Activated CD8-positive, alpha-beta memory T cell treated with anti-CD3 and anti-CD28 coated beads, Interleukin-2, amount 50 U/mL, for 48 hours (primary cell): ENCODE measurements at regions not wholly inside any gene's neighbourhood (a gene's known extent, or its start where the extent isn't known, plus 50 kb on each side); places are given as distances from the start of the nearest gene placed in this dataset.

Experiments used
- DNase-seq: peaks from one replicate; pipeline ENCODE4 v3.0.0-alpha.2; 2020

DNA sequence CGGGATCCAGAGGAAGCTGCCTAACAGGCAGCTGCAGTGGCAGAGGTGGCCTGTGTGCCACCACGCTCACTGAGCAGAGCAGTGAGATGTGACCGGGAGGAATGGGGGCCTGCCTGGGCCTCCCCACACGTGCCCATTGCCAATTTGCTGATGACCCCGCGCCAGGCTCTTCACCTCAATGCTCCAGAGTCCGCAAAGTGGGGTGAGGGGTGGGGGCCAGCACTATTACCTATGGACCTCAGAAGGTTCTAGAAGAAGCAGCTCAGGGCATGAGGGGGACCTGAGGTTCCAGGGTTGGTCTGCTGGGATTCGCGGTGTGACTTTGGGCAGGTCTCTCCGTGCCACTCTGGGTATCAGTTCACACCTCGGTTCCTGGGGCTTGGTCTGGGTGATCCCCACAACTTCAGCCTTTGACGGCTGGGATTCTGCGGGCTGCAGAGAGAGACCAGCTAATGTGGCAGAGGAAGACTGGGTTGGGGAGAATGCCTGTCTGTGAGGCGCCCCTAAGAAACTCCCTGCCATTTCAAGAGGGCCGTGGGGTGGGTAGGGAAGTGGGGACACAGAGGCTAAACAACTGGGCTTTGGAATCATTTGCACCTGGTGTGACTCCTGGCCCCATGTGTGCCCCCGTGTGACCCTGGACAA lies 231.0 kb upstream of the MVB12B start:
- no peak for DNase-seq

DNA sequence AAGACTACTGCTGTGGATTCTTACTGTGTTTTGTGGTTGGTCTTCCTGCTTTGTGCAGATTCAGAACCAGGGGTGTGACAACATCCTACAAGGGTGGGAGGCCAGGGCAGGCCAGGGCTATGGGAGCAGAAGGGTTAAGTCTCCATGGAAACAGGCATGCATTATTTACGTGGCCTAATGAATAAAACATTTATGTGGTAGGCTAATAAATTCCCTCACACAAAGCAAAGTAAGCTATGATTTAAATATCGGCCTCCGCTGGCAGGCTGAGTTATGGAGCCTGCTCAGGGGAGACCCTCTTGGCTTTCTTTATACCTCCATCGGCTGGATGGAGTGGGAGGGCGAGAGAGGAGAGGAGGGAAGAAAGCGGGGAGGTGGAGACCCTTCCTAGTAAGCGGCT lies 230.3 kb upstream of the MVB12B start:
- no peak for DNase-seq

DNA sequence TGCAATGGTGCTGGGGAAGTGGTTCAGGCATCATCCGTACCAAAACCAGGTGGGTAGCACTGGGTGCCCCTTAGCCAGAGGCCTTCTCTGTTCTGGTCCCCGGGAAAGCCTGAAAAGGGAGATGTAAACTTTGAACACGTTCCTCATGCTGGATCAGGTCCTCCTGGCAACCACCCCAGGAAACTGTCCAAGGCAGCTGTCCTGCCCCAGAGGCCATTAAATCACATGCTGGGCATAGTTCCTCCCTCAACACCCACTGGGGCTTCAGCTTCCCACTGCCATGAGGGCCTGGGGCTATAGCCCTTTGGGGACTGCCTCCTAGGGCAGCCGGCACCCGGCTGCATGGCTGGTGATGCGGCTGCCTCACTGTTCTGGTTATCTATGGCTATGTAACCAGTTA lies 228.9 kb upstream of the MVB12B start:
- no peak for DNase-seq

DNA sequence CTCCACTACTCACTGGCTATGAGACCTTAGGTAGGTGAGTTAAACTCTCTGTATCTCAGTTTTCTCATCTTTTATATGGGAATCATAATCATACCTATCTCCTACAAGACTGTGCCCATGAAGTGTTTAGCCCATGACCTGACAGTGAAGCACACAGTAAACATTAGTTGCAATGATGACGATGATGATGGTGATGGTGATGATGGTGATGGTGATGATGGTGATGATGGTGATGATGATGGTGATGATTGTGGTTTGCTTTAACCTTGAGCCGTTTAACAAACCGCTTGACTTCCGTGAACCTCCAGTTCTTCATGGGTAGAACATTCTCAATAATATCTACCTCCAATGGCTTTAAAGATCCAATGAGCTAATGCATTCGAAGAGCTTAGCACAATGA lies 220.2 kb upstream of the MVB12B start:
- no peak for DNase-seq

DNA sequence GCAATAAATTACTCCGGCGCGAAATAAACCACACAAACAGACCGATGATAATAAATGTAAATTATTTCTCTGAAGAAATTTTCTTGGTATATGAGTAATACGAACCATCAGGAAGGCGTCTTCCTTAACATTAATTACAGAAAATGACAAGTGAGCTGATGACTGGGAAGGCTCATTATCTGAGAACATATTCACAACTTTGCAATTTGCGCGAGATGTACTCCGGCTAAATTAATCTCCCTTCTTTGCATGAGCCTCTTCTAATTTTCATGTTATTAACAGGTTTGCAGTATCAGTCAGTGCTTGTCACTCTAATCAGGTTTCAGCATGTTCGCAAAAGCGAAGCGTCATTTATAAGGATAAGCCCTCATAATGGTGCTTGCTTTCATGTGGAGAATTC lies 218.9 kb upstream of the MVB12B start:
- DNase-seq, result no peak

DNA sequence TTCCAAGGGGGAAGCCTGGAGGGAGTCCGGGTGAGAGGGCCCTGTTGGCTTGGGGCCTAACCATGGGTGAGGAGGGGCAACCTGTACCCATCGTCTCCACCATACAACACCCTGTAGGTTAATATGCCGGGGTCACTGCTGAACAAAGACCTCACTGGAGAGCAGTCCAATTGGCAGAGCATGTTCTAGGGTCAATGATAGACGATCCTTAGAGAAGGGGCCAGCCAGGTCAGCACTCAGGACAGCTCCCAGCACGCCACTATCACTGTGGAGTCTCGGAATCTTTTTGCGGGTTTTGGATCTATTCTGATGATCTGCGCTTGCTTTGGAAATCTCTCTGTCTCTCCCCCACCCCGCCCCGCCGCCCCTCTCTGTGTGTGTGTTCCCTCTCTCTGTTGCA lies 218.4 kb upstream of the MVB12B start:
- DNase-seq, result no peak

DNA sequence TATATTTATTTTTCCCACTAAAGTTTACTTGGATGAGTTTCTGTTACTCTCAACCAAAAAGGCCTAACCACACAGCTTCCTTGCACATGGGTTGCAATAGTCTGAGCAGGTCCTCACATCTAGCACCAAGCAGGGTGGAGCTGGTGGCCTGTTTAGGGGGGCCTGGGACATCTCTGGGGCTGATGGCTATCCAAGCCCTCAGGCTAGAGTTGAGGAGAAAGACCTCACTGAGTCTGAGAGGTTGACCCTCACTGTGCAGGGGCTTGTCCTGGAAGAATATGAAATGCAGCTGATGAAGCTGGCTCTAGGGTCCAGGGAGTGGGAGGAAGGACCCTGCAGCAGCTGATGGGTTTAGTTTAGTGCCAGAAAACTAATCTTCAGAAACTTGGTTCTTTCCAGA lies 217.1 kb upstream of the MVB12B start:
- no peak for DNase-seq

DNA sequence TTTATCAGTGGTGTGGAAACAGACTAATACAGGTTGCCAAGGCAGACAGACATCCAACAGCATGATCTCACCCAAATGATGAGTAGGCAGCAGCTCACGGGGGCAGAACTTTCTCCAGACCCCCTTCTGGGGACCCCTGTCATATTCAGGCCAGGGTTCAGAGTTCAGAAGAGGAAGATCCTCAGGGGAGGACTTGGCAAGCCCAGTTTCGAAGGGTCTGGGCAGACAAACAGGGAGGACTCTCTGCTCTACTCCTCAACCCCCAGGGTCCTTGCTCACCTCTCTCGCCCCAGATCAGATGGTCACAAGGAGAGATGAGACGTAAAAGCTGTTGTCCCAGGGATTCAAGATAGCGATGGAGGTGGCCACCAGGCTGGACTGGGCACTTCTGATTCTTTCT lies 215.1 kb upstream of the MVB12B start:
- no peak for DNase-seq

DNA sequence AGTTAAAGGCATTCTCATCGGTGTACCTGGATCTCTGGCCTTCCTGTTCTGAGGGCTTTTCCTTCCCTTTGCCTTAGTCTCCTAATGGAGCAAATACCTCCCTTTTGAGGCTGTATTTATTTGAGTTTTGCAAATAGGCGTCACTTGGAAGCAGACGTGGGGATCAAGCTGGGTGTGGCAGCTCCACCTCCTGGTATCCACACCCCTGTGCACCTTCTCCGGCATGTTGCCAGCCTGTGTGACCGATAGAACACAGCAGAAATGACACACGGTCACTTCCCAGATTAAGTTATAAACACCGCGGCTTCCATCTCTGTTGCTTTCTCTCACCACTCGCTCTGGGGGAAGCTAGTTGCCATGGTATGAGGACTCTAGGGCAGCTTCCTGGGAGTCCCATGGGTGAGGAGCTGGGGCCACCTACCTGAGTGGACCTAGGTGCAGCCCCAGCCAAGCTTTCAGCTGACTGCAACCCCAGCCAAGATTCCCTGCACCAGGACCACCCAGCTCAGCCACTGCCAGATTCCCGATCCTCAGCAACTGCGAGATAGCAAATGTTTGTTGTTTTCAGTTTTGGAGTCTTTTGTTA lies 214.4 kb upstream of the MVB12B start:
- DNase-seq, result no peak

DNA sequence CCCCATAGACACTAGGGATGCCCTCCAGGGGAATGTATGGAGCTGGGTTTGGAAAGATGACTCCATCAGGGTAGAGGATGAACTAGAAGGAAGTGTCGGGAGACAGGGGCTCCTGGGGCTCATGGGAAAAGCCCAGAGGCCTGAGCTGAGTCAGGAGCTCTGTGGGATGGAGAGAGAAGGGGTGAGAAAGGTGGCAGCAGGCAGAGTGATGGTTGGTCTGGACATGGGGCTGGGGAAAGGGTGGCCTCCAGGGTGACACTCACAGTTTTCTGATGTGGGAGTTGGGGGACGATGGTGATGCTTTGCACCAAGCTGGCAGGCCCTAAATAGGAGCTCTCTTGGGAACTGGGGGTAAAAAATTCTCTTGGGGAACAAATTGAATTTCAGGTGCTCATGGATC lies 213.5 kb upstream of the MVB12B start:
- no peak for DNase-seq

DNA sequence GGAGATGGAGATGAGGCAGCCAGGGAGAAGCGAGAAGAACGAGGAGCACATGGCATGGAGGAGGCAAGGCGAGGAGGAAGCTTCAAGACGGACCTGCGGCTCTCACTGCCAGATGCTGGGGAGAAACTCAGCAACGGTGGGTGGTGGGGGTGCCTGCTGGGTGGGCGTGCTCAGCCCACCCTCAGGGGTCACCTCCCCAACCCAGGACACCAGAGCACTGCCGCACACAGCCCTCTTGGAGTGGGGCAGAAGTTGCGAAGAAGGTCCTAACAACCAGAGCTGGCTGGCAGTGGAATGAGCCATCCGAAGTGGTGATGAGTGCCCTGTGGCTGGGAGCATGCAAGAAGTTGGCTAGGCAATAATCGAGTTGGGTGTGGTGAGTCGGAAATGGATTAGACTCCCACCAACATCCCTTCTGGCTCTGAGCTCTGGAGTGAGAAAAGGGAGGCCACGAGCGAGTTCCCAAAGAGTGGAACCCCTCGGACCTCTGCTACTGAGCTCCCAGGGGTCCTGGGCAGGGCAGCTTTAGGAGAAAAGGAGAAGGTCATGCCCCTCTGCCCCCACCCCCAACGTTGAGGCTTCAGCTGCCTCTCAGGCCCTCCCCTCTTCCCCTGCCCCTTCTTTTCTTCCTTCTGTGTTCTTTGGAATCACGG lies 212.7 kb upstream of the MVB12B start:
- DNase-seq, result peak; percentile 8

DNA sequence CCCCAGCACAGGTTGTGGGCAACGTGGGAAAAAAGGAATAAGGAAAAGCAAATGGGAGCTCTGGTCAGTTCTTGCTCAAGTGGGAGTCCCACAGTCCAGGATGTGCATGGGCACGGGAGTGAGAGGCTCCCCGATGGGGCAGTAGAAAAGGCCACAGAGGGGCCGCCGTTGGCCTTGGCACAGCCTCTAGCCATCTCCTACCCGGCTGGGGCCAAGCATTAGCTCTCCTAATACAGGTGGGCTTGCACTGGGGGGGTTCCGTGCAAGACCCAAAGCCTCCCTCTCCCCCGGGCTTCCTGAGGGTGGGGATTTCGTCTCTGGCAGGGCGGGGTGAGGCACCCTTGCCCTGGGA lies 212.2 kb upstream of the MVB12B start:
- peak; percentile 20 for DNase-seq

DNA sequence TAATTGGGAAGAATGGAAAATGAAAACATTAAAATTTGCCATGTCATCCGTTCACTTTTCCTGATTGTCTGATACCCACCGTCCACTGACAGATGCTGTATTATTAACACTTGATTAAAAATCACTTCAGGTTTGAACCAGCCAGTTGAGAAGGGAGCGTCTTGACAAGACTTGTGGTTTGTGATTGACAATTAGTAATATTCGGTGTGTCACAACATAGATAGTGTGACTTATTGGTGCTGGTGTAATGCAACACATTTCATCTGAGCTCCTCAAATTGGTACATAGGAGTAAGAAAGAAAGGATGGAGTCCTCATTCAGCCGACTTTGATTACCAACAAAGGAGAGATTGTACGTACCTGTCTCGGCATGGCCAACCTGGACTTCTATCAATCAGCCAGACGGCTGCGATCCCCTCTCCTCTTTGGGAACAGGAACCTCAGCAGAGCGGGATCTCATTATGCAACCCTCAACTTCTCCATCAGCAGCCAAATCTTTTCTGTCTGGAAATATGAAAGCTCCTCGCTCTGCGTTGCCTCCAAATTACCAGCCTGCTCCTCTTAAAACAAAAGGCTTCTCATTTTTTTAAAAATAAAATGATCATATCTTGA lies 211.7 kb upstream of the MVB12B start:
- DNase-seq, result peak; percentile 1

DNA sequence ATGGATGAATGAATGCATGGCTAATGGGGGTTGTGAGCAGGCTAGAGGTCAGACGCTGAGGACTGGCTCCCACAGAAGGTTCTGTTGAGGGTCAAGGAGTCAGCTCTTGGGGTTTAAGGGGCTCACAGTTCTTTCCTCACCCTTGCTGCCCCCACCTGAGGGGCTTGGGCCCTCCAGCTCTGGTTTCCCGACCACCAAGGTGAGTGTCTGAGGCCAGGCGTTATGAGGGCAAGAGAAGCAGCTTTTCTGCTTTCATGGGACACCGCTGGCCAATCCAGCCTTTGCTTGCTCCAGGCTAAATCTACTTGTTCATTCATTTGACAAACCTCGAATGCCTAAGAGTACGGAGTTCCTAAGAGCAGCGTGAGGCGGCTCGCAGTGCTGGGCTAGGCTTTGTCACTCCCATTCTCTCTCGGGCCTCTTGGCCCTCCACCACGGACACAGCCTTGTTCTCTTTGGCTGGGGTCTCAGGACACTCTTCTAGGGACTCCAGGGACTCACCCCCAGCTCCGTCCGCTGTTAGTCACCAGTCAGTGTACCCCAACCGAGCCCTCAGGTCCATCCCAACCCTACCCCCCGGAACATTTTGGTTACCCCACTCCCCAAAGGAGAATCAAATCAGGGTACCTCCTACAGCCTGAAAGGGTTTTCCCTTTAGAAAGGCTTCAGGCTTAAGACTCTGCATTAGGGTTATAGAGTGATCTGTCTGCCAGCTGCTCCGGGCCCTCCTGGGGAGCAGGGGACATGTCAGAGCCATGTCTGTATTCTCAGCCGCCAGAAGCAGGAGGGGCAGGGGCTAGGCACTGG lies 210.1 kb upstream of the MVB12B start:
- DNase-seq, result peak; percentile 18

DNA sequence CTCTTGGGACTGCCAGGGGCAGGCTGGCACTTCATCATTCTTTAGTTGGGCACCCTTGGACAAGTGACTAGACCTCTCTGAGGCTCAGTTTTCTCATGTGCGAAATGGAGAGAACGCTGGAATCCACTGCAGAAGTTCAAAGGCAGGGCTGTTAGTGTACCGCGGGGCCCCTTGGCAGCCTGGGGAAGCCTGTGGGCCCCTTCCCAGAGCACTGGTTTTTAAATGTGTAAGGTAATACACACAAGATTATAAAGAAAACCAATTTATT lies 209.5 kb upstream of the MVB12B start:
- no peak for DNase-seq

DNA sequence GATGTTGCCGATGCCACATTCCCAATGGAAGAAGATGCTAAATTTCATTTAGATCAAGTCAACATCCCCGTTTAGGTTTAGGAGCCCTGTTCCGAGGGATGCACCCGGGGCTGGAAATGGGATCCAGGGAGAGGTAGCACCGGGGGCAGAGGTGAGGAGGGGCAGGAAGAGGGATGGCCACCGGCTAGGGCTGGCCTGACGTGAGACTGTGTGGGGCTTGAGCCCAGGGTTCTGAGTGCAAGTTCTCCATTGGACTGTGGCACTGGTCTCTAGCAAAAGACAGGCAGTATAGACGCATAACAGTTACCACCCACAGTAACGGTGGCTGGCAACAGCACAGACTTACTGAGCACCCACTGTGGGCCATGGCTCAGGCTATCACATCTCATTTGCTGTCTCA lies 209.0 kb upstream of the MVB12B start:
- peak; percentile 32 for DNase-seq

DNA sequence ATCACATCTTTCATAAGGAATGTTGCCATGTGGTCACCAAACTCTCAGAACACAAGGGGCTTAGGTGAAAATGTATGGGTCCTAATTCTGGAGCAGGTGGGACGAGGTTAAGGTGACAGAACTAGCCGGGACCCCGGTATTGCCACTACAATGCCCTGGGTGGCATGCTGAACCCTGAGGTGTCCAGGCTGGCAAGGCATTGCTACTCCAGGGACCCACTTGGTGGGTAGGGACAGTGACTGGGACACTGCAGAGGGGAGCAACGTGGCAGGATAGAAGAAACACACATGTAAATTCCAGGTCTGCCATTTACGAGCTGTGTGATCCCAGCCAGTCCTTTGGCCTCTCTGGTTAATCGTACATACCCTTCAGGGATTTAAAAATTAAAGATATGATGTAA lies 206.9 kb upstream of the MVB12B start:
- no peak for DNase-seq

DNA sequence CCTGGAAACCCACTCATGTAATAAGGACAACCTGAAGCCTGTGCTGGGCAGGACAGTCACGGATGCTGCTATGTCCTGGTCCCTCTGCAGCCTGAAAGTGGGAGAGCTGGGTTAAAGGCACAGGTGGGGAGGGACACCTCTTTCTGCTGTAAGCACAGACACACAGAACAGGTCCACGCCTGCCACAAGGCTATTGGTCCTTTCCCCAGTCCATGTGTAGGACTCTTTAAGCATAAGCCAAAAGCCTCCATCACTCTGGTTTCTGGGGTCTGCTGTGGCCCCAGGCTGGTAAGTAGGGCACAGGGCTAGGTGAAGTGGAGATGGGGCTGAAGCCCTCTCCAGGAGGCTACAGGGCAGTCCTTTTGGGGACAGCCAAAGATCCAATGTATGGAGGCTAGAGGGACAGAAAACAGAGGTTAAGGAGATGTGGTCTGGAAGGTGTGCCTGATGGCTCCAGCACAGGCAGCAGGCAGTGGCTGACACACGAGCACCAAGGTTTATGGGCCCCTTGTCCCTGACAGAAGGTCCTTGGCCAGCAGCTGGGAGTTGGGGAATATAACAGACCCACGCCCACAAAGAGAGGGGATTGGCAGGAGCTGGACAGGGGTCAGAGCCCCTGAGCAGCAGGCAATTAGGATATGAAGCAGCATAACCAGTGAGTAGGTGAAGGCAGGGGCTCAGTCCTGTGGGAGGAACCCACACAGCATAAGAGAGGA lies 203.6 kb upstream of the MVB12B start:
- DNase-seq, result no peak

DNA sequence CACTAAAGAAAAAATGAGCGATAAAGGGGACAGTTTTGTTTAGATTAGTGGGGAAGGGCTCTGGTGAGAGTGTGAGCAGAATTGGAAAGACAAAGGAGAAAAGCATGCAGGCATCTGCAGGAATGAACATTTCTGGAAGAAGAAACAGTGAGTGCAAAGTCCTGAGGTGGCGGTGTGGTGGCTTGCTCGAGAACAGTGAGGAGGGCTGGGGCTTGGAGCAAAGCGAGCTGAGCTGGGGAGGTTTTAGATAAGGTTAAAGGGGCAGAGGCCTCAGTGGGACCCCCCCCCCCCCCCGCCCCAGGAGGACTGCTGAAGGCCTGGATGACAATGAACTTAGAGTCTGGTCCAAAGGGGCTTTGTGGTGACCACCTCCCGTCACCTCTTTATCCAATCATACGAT lies 202.7 kb upstream of the MVB12B start:
- DNase-seq, result no peak

DNA sequence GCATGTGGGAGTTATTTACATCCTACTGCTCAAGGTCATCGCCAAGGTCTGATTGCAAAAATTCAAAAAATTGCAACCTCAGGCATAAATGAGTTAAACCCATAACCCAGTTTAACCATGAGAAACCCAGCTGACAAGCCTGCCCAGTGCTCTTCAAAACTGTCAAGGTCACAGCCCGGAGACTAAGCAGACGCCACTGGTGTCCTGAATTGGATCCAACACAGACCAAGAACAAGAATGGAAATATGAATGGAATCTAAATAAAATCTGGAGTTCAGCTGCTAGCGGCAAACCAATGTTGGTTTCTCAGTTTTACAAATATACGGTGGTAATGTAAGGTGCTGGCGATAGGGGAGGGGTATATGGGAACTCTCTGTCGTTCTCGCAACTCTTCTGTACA lies 201.5 kb upstream of the MVB12B start:
- no peak for DNase-seq

DNA sequence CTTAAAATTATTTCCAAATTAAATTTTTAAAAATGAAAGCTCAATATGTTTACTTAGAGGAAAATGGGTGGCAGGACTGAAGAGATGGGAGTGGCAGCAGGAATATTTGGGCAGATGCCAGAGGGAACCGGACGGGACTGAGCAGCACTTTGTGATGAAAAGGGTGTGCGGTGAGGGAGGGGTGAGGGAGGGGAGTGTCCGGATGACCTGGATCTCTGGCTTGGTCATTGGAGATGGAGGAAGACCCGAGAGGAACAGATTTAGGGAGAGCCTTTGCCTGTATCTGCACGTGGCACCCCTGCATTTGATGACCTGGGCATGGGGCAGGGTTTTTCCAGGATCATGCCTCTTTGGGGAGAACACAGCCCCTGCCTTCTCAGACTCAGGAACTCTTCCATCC lies 201.1 kb upstream of the MVB12B start:
- no peak for DNase-seq

DNA sequence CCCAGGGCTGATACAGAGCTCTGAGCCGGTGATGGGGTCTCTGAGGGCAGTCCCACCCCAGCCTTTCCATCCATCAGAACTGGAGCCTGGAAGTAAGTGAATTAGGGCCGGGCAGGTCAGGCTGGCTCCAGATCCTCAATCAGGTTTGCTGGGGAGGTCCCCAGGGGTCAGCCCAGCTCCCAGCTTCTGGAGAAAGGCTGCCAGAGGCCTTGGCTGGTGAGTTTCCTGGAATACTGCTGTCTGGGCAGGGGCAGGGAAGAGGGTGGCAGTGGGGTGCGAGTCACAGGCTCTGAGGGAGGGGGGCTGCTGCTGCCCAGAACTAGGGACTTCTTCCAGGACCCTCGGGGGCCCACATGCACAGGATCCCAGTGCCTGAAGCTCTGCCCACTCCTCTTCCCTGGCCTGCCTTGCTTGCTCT lies 200.6 kb upstream of the MVB12B start:
- peak; percentile 28 for DNase-seq

DNA sequence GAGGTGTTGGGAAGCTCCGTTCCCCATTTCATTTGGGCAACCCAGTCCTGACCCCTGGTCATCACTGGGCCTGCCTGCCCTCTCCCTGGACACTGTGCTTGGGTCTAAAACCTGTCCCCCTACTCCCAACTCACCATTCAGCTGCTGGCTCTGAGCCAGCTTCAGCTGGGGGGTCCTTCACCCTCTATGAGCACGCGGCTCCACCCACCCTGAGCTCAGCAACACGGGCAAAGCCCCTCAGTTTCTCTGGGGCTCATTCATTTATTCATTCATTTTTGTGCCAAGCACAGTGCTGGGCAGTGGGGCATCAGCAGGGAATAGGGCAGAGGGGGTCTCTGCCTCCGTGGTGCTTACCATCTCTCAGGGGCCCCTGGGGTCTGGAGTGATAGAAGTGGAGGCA lies 199.8 kb upstream of the MVB12B start:
- peak; percentile 4 for DNase-seq
